Stimulated activated naive CD8-positive, alpha-beta T cell treated with anti-CD3 and anti-CD28 coated beads, Interleukin-15, Interleukin-2, amounts not matched to agents 100 U/mL and 50 U/mL, for 24 hours (primary cell): ENCODE measurements at regions not wholly inside any gene's neighbourhood (a gene's known extent, or its start where the extent isn't known, plus 50 kb on each side); places are given as distances from the start of the nearest gene placed in this dataset.

ENCODE experiments used
- ATAC-seq: fragments of 150-1000 bp; cut with Tn5 transposase; one replicate; pipeline ENCODE4 v1.10.0; 2021
- DNase-seq: peaks from one replicate; pipeline ENCODE4 v3.0.0; 2021

DNA sequence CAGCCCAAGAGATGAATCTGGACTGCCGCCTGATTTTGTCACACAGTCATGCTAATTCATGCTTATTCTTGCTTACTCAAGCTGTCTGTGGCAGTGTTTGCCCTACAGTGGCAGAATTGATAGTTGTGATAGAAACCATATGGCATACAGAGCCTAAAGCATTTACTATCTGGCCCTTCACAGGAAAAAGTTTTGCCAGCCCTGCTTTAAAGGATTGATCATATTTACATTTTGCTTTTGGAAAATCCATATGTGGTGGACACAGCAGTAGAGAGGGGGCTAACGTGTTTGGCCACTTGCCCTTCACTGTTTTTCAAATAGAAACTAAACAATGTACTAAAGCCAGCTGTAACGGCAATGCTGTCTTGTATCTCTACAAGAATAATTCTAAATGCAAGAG, 974.0 kb upstream of the GHITM start:
- DNase-seq (no peak), ATAC-seq (no peak)

GRCh38 chr10:83166344-83166743, 973.0 kb upstream of the GHITM start:
- no peak for ATAC-seq

DNA sequence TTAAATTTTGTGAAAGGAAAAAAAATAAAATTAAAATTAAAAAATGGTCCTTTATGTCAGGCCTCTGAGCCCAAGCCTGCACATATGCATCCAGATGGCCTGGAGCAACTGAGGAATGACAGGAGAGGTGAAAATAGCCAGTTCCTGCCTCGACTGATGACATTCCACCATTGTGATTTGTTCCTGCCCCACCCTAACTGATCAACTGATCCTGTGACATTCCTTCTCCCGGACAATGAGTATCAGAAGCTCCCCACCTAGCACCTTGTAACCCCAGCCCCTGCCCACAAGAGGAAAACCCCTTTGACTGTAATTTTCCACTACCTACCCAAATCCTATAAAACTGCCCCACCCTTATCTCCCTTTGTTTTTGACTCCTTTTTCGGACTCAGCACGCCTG, 972.2 kb upstream of the GHITM start:
- ATAC-seq (no peak), DNase-seq (no peak)

More at GRCh38 chr10:83166344-83166743, 973.0 kb upstream of the GHITM start:
- DNase-seq, result no peak

GRCh38 chr10:83176901-83177300, 962.4 kb upstream of the GHITM start:
- DNase-seq, result no peak
- ATAC-seq, result no peak

DNA sequence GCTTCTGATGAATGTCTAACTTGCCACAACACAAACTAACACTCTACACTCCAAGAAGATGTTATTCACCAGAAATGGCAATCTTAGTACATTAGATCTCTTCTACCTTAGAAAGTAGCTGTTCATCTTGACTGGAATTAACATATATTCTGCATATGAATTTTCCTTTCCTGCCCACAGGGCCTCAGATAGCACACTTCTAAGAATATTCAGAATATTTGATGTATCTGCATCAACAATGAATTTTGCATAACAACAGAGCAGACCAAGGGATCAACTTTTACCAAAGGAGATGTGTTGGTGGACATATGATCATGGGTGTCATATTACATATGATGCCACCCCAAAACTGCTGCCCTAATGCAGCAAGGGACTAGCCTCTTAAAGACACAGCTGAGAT, 960.8 kb upstream of the GHITM start:
- DNase-seq, result no peak
- no peak for ATAC-seq

DNA sequence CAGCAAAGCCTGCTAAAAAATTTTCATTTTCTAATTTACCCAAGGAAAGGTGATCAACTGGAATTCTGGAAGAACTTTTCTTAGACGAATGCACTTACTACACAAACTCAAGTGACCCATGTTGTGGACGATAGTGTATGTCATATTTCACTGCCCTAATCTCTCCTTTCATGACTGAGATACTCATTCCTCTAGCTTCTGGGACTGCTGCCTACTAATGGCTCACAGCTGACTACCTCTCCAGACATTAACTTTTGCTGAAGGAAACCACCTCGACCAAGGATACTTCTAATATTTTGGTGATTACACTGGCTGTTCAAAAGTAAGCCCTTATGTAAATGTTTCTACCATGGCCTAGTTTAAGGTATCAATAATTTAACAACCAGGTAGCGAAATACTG, 959.9 kb upstream of the GHITM start:
- no peak for ATAC-seq
- DNase-seq, result no peak

DNA sequence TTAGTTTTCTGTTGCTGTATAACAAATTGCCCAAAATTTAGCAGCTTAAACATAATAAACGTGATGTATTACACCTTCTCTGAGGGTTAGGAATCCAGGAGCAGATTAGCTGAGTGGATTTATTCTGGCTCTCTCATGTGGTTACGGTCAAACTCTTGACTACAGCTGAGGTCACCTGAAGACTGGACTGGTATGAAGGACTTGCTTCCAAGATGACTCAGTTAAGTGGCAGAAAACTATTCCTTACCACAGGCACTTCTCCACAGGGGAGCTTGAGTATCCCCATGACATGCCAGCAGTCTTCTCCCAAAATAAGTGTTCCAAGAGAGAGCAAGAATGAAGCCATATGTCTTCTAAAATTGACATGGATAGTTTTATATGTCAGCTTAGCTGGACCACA, 957.2 kb upstream of the GHITM start:
- DNase-seq (no peak), ATAC-seq (no peak)

- ATAC-seq, result no peak
These were observed 954.7 kb upstream of the GHITM start for GRCh38 chr10:83184641-83185040.

DNA sequence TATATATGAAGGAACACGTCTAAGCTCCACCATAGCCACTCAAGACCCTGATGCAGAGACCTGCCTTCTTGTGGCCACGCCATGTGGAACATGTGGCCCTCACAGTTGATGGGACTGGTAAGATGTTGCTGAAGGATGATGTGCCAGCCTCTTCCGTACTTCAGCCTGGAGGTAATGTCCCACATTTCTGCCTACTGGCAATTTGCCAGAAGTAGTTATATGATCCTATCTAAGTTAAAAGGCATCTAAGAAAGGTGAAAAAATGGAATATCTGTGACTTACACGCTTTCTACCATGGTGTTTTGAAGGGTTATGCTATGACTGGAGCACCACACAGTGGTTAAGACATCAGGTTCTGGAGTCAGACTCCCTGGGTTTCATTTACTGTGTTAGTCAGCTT, 948.7 kb upstream of the GHITM start:
- DNase-seq (no peak), ATAC-seq (no peak)

More at GRCh38 chr10:83184641-83185040, 954.7 kb upstream of the GHITM start:
- DNase-seq, result no peak

DNA sequence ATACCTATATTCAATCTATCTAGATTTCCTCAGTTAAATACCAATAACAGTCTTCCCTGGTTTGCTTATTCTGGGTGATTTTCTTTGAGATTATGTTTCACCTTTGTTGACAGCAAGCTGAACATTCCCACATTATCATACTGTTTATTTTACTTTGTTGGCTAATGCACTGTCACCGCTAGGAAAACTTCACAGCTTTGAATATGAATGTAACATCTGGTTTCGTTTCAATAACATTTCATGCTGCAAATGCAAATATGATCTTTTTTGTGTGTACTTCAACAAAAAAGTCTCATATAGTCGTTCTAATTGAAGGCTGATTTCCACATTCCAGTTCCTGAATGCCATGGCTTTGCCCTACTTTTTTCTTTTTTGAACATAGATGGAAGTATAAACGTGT, 946.3 kb upstream of the GHITM start:
- ATAC-seq, result no peak
- DNase-seq, result no peak

GRCh38 chr10:83195021-83195420, 944.3 kb upstream of the GHITM start:
- ATAC-seq, result no peak

DNA sequence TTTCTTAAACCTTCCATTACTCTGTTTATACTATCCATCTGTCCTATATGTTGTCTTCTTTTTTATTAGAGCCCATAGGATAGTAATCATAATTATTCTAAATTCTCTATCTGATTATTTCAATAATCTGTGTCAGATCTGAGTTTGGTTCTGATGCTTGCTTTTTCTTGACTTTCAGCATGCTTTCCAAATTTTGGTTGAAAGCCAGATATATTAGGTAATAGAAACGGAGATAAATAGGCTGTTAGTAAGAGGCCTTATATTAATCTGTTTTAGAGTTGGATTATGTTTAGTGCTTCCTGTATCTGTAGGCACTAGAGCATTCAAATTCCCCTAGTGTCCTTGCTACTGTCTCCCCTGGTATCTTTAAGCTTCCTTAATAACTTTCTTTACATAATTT, 939.9 kb upstream of the GHITM start:
- ATAC-seq (no peak), DNase-seq (no peak)

More at GRCh38 chr10:83195021-83195420, 944.3 kb upstream of the GHITM start:
- no peak for DNase-seq

- ATAC-seq, result no peak
- DNase-seq, result no peak
These were observed 933.4 kb upstream of the GHITM start for GRCh38 chr10:83205861-83206260.

DNA sequence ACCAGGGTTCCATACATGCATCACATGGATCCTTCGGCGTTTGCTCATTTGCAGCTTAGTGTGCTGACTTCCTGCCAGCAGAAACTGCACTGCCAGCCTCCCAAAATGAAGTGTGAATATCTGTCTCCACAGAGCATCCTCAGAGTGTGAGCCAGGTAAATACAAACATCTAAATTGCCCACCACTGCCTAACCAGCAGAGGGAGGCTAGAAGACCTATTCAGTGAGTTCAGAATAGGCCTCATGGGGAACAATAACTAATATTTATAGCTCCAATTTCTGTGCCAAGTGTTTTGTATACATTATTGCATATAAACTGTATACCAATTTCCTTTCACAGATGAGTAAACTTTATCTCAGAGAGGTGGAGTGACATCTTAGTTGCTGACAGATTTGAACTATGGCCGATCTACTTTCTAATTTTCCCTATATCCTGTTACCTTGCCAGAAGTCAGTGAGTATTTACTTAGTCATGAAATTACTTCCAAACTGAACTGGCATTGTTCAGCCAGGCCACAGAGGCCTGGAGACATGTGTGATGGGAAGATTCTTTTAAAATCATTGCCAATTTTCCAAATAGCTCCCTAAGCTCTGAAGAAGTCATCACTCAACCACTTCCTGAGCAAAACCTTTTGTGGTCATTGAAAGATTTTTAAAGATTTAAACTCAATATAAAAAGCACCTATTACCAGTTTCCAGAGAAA, 926.5 kb upstream of the GHITM start:
- ATAC-seq (no peak), DNase-seq (no peak)

- no peak for ATAC-seq
- DNase-seq, result no peak
These were observed 925.2 kb upstream of the GHITM start for GRCh38 chr10:83214136-83214535.

DNA sequence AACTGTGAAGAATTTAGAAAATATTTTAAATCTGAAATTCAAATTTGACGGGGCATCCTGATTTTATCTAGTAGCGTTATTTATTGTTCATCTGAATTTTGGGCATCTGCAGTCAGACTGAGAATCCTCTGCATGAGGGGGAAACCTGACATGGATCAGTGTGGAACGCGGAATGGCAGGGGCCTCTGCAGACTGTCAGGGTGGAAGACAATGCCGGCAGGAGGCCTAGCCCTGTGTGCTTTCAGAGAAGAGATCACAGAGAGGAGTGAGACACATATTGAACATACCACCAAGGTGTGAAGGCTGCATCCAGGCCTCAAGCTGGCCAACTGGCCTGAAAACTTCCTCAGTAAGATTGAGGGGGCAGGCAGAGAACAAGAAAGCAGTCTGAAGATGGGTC, 921.1 kb upstream of the GHITM start:
- ATAC-seq (no peak), DNase-seq (no peak)

GRCh38 chr10:83222300-83222699, 917.0 kb upstream of the GHITM start:
- ATAC-seq (no peak), DNase-seq (no peak)

DNA sequence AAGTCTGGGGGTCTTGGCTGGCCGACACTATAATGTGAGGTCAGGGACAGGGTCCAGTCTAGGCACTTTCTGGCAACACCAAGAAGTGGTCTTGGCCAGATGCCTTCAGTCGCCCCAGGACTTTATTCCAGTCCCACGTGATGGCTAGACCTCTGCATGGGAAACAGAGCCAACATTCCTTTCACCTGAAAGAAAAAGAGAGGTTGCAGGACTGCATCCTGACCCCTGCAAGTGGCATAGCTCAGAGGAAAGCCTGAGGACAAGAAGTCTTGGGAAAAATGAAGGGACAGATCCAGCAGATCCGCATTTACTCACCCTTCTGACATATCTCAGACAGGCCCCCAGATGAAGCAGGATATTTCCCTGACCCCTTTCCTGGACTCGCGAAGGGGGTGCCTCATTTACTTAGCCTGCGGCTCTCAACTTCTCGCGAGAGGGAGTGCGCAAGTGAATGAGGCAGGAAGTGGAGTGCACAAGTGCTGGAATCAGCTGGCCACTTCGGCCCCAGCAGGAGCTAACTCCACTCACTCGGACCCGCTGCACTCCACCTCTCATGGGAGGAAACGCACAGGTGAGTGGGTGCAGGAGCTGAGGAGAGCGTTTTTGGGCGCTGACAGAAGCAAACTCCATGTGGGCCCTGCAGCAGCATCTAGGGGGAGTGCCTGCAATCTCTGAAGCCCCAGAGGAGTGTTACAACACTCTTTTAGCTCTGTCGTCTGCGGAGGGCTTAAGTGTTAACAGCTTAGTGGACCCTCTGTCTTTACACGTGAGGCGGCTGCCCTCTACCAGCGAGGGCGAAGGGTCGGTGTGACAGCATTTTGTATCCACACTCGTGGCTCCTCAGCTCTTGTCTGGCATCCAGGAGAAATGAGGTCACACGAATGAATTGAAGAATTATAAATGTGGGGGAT, 916.2 kb upstream of the GHITM start:
- no peak for DNase-seq
- no peak for ATAC-seq

DNA sequence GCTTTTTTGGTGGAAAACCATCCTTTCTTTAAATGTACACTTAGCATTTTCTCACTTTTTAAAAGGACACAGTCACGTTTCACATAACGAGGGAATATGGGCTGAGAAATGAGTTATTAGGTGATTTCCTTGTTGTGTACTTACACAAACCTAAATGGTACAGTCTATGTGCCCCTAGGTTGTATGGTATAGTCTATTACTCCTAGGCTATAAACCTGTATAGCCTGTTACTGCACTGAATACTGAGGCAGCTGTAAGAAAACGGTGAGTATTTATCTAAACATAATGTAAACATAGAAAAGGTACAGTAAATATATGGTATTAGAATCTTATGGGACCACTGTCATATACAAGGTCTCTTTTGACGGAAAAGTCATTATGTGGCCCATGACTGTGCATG, 913.5 kb upstream of the GHITM start:
- ATAC-seq, result no peak
- DNase-seq, result no peak

DNA sequence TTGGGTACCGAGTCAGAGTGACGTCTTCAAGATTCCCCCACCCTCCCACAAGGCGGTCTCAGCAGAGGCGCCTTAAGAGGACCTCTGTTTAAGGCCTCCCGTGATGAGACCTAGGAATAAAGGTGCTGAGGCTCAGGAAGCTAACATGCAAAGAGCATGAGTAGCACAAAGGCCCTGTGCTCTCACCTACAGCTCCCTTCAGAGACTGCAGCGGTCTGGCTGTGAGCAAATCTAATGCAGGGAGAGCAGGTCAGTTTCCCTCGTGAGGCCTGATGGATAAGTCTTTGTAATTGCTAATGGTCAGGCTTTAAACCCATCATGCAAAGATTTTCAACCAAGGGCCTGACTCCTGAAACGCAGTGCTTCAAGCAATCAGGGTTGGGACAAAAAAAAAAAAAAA, 909.3 kb upstream of the GHITM start:
- DNase-seq, result no peak
- no peak for ATAC-seq

DNA sequence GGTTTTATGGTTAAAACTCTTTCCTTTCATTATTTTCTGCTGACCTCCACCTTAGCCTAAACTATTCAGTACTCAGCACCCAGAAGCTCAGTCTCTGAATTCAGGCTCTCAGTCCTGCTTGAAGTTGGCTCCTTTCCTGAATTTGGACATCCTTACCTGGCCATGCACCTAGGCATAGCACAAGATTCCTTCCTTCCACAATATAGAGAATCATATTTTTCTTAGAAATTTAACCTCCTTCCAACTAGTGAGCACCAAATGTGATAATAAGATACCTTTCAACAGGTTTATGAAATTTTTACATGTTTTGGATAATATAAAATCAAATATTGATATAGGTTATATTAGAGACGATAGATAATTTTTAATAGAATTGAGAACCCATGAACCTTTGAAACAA, 905.6 kb upstream of the GHITM start:
- no peak for ATAC-seq
- no peak for DNase-seq

GRCh38 chr10:83248106-83248631, 891.1 kb upstream of the GHITM start:
- DNase-seq, result no peak
- no peak for ATAC-seq

- no peak for DNase-seq
- ATAC-seq, result no peak
These were observed 888.9 kb upstream of the GHITM start for GRCh38 chr10:83250396-83250795.
